Urinary bladder (tissue), 3 donors: ENCODE measurements at regions not wholly inside any gene's neighbourhood (a gene's known extent, or its start where the extent isn't known, plus 50 kb on each side); places are given as distances from the start of the nearest gene placed in this dataset.
"Not testable (repeated sequence)": the region's sequence is repeated elsewhere in the genome, so short reads cannot be mapped to it uniquely, and the experiment has no call there.

Experiments
- DNase-seq: peaks from one replicate; pipeline ENCODE4 v3.0.0-alpha.2; 2015; ENCODE audit errors: extremely low spot score
- H3K27ac ChIP-seq: one replicate; pipeline ENCODE4 v1.5.1; 2013; ENCODE audit warnings: low read depth, mild to moderate bottlenecking, moderate library complexity
- H3K36me3 ChIP-seq: one replicate; pipeline ENCODE4 v1.6.1; 2013; ENCODE audit warnings: mild to moderate bottlenecking, moderate library complexity; ENCODE audit not compliant: insufficient read depth
- H3K4me1 ChIP-seq: one replicate; pipeline ENCODE4 v1.6.1; 2013; ENCODE audit warnings: mild to moderate bottlenecking, moderate library complexity; ENCODE audit not compliant: insufficient read depth
- H3K4me3 ChIP-seq: one replicate; pipeline ENCODE4 v1.5.1; 2013; ENCODE audit warnings: low read depth, low read length
- WGBS: extraction: QIAGEN DNeasy Blood & Tissue Kit; methylation state at CpG from one replicate; pipeline ENCODE4 v1.1.7; 2013; 5-methylcytosine and 5-hydroxymethylcytosine counted together
- donor health status: healthy with polysubstance abuse.
- donor health status: healthy.

DNA sequence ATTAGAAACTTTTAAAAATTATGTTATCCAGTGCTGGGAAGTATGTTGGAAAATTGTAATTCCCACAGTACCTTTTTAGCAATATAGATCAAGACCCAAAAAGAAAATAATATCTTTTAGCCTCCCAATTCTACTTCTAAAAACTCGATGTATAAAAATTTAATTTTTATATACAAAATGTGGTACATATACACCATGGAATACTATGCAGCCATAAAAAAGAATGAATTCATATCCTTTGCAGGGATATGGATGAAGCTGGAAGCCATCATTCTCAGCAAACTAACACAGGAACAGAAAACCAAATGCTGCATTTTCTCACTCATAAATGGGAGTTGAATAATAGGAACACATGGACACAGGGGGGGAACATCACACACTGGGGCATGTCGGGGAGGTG is 254.5 kb downstream of the MEX3B start:
- DNase-seq, H3K4me3 ChIP-seq, H3K4me1 ChIP-seq, H3K36me3 ChIP-seq, H3K27ac ChIP-seq: not testable (repeated sequence)
- WGBS = 92% methylated on average over 2 of the region's 2 CpGs

DNA sequence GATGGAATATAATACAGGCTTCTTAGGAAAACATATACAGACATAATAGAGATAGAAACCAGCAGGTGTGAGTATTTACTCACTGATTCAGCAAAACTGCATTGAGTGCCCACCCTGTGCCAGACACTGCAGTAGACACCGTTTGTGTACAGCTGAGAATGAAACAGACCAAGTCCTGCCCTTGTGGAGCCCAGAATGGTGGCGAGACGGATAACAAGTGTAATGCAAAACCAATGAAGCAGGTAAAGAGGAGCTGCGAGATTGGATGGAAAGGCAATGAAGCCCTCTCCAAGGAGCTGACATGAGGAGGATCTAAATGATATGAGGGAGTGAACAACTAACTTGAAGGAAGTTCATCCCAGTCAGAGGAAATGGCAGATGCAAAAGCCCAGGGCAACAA is 256.4 kb downstream of the MEX3B start:
- H3K36me3 ChIP-seq = no peaks in the 10 kb centered on the region
- H3K4me3 ChIP-seq = no peak overlapping the region
- no peak for DNase-seq
- no peaks in the 10 kb centered on the region for H3K4me1 ChIP-seq
- 94% methylated on average over 4 of the region's 4 CpGs for WGBS
- H3K27ac ChIP-seq = no peak overlapping the region

DNA sequence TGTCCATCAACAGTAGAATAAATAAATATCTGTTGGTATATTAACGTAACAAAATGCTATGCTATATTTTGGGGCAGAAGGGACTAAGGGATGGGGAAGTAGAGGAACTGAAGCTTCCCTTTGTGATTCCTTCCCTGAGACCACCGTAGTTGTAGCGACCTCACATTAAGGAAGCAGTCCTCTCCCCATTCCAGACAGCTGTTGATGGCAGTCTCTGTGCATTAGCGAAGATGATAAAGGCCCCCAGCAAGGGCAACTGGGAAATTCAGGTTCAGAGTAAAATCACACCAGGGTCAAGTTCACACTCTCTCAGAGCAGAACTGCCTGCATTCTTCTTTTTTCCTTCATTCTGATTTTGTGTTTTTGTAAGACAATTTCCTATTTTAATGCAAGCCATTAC is 259.0 kb downstream of the MEX3B start:
- WGBS = 82% methylated on average over 4 of the region's 4 CpGs
- no peak overlapping the region for H3K4me3 ChIP-seq
- H3K27ac ChIP-seq = no peak overlapping the region
- no peak for DNase-seq
- no peaks in the 10 kb centered on the region for H3K4me1 ChIP-seq
- no peaks in the 10 kb centered on the region for H3K36me3 ChIP-seq

DNA sequence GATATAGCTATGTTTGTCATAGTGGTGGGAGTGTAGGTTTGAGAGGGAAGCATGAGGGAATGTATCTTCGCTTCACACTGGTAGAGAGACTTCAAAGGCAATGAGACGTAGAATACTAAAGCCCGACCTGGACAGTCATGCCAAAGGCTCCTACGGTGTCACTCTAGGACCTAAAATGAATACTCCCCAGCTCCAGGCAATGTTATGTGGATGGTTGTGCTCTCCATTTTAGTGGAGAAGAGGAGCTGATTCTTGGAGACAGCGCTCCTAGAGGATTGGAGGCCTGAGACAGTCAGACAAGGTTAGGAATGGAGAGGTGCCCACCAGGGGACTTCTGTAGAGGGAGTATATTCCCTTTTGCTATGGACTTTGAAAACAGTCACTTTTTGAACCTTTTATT is 260.1 kb downstream of the MEX3B start:
- Histone ChIP-seq H3K4me1 (no peaks in the 10 kb centered on the region), H3K4me3 (no peak overlapping the region), H3K27ac (no peak overlapping the region), H3K36me3 (no peaks in the 10 kb centered on the region)
- 94% methylated on average over 5 of the region's 5 CpGs for WGBS
- no peak for DNase-seq

DNA sequence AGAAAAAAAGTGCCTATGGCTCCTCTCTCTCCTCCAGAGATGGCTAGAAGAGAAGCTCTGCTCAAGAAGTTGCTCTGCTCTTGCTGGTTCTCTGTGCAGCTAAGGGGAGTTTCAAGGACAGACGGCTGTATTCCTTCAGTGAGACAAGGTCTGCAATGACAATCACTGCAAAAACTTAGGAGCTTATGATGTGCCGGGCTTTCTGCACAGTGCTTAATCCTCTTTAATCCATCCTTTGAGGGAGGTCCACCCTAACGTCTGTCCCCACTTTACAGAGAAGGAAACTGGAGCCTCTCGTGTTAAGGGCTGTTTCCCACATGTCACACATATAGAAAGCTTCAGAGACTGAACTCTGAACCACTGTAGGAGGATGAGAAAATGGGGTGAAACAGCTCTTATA is 260.6 kb downstream of the MEX3B start:
- Histone ChIP-seq H3K27ac (no peak overlapping the region), H3K4me1 (no peaks in the 10 kb centered on the region), H3K36me3 (no peaks in the 10 kb centered on the region), H3K4me3 (no peak overlapping the region)
- DNase-seq = no peak
- 58% methylated on average over 4 of the region's 4 CpGs for WGBS

DNA sequence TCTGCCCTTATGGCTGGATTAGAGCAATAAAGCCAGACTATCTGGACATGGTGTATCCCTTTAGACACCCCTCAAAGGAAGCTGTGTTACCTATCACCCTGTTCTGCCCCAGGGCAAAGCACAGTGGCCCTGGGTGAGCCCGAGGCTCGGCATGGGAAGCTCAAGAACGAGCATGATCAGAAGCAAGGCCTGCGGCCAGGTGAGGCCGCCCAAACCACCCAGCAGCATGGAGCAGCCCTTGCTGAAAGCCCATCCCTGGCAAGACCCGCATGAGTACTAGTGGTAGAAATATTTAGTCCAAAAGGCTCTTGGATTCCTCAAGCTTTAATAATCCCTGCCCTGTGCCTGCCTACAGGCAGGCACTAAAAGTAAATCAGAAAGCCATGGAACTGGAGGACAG is 261.1 kb downstream of the MEX3B start:
- Histone ChIP-seq H3K4me1 (no peaks in the 10 kb centered on the region), H3K27ac (no peak overlapping the region), H3K36me3 (no peaks in the 10 kb centered on the region), H3K4me3 (no peak overlapping the region)
- WGBS = 92% methylated on average over 6 of the region's 6 CpGs
- no peak for DNase-seq

DNA sequence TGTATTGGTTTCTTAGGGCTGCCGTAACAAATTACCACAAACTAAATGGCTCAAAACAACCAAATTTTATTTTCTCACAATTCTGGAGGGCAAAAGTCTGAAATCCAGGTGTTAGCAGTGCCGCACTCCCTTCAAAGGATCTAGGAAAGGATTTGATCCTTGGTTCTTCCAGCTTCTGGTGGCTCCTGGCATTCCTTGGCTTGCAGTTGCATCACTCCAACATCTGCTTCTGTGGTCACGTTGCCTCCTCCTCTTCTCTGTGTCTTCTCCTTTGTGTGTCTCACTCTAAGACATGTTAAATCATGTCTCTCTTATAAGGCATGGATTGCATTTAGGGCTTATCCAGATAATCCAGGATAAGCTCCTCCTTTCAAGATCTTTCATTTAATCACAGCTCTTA is 262.2 kb downstream of the MEX3B start:
- no peak for DNase-seq
- Histone ChIP-seq H3K4me1 (no peaks in the 10 kb centered on the region), H3K4me3 (no peak overlapping the region), H3K27ac (no peak overlapping the region), H3K36me3 (no peaks in the 10 kb centered on the region)
- 92% methylated on average over 3 of the region's 3 CpGs for WGBS

DNA sequence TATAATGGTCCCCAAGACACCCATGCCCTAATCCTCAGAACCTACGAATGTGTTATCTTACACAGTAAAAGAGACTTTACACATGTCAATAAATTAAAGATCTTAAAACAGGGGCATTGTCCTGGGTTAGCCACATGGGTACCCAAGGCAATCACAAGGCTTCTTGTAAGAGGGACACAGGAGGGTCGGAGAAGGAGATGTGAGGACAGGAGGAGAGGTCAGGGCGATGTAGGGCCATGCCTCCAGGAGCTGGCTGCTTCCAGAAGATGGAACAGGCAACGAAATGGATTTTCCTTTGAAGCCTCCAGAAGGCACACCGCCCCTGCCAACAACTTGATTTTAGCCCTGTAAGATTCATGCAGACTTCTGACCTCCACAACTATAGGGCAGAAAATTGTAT is 262.7 kb downstream of the MEX3B start:
- no peak for DNase-seq
- 90% methylated on average over 5 of the region's 5 CpGs for WGBS
- no peak overlapping the region for H3K4me3 ChIP-seq
- H3K27ac ChIP-seq = no peak overlapping the region
- no peaks in the 10 kb centered on the region for H3K4me1 ChIP-seq
- H3K36me3 ChIP-seq = no peaks in the 10 kb centered on the region

DNA sequence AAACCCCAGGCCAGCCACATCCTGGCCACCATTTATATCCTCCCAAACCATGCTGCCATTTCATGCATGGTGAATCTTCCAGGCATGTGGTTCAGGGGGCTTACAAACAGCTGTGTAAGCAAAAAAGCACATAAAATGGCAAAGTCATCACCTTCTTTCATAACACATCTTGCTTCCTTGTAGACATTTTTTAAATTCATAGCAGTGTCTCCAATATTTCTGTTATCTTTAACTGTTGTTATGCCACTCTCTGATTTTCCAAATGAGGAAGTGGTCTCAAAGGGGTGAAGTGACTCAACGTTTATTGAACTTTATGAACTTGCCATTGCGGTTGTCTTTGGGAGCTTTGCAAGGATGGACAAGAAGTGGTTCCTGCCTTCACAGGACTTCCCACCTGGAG is 264.4 kb downstream of the MEX3B start:
- Histone ChIP-seq H3K27ac (no peak overlapping the region), H3K4me3 (no peak overlapping the region), H3K4me1 (no peaks in the 10 kb centered on the region), H3K36me3 (no peaks in the 10 kb centered on the region)
- WGBS = 74% methylated on average over 2 of the region's 2 CpGs
- no peak for DNase-seq

DNA sequence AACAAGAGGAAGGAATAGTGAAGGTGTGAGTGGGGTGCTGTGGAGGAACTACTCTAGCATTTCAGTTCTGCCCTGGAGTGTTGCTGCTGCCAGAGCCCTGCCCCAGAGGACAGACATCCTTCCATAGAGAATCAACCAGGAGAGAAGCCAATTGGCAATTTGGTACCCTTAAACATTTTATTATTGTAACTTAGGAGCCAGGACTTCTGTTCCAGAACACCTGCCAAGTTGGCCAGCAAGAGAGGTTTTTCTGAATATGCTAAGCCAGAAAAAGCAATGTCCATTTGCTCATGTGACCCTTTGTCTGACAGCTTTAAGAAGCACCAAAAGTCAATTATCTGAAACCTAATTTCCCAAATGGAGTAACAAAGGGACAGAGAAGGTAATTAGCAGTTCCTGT is 264.9 kb downstream of the MEX3B start:
- Histone ChIP-seq H3K36me3 (no peaks in the 10 kb centered on the region), H3K27ac (no peak overlapping the region), H3K4me3 (no peak overlapping the region), H3K4me1 (no peaks in the 10 kb centered on the region)
- DNase-seq = no peak

DNA sequence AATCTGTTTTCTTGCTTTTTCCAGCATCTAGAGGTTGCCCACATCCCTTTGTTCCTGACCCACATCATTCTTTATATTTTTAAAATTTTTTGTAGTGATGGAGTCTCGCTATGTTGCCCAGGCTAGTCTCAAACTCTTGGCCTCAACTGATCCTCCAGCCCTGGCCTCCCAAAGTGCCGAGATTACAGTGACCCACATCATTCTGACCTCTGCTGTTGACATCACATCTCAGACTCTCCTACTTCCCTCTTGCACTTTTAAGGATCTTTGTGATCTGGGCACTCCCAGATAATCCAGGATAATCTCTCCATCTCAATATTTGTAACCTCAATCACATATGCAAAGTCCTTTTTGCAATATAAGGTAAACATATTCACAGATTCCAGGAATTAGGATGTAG is 266.6 kb downstream of the MEX3B start:
- Histone ChIP-seq H3K4me1 (no peaks in the 10 kb centered on the region), H3K36me3 (no peaks in the 10 kb centered on the region), H3K27ac (no peak overlapping the region), H3K4me3 (no peak overlapping the region)
- no peak for DNase-seq
- 97% methylated on average over 2 of the region's 2 CpGs for WGBS

DNA sequence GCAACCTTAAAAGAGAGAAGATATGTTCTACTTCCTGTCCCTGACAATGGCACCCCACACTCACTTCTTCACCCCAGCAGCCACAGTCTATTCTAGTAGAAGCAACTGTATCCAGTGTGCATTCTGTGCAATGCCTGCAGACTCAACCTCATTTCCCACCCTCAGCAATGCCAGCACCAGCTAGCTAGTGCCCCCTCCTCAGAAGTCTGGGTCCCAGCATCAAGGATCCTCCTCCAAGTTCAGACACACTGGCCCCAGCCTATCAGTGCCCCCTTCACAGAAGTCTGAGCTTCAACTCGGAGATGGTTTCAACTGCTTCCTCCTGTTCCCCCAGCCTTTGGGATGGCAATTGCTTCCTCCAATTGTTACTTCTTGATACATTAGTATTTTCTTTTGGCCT is 268.3 kb downstream of the MEX3B start:
- Histone ChIP-seq H3K27ac (no peak overlapping the region), H3K36me3 (no peaks in the 10 kb centered on the region), H3K4me1 (no peaks in the 10 kb centered on the region), H3K4me3 (no peak overlapping the region)
- DNase-seq = no peak
- WGBS = 72% methylated on average over 1 of the region's 1 CpG

DNA sequence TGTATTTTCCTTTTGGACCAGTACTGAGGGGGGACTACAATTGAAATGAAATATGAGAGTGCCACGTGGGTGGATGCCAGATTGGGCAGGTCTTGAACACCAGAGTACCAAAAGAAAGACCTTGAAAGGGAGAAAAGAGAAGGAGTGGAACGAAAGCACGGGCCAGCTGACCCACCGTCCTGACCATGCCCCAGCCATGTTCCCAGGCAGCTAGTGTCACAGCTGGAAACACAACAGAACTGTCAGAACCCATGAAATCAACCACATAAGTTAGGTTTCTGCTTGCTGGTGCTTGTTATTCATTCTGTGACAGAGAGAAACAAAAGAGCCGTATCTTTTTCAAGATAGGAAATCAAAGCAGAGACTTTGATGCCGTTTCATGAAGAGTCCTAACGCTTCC is 268.8 kb downstream of the MEX3B start:
- WGBS = 81% methylated on average over 7 of the region's 7 CpGs
- no peak overlapping the region for H3K27ac ChIP-seq
- DNase-seq = no peak

DNA sequence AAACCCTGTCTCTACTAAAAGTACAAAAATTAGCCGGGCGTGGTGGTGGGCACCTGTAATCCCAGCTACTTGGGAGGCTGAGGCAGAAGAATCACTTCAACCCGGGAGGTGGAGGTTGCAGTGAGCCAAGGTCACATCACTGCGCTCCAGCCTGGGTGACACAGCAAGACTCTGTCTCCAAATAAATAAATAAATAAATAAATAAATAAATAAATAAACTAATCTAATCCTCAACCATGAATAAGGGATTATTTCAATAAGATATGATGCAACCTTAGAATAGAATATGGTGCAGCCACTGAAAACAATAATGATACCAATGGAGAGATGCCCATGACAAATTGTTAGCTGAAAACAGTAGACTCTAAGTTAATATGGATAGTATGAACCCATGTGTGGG is 270.0 kb downstream of the MEX3B start:
- H3K36me3 ChIP-seq, H3K4me1 ChIP-seq, H3K27ac ChIP-seq, DNase-seq, H3K4me3 ChIP-seq: not testable (repeated sequence)
- 97% methylated on average over 4 of the region's 4 CpGs for WGBS

More for the DNA sequence above, 268.8 kb downstream of the MEX3B start:
- no peaks in the 10 kb centered on the region for H3K36me3 ChIP-seq
- H3K4me1 ChIP-seq = no peaks in the 10 kb centered on the region
- no peak overlapping the region for H3K4me3 ChIP-seq

DNA sequence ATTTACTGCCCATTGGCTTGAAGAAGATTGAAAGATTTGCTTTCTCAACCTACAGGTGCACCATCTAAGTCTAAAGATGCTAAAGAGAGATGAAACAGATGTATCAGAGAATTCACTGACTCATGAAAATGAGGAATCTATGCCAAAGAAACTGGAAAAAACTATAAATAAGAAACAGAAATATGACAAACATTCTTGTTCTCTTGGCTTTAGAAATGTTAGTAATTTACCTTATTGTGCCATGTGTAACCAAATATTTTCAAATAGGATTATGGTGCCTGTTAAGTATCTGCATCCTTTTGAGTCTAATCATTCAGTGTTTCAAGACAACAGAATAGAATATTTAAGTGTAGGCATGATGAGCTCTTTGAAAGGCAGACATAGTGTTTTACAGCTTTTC is 271.5 kb downstream of the MEX3B start:
- no peak for DNase-seq
- no peaks in the 10 kb centered on the region for H3K4me1 ChIP-seq
- no peak overlapping the region for H3K27ac ChIP-seq
- no peak overlapping the region for H3K4me3 ChIP-seq
- H3K36me3 ChIP-seq = no peaks in the 10 kb centered on the region
